Suprapubic skin (tissue), 3 donors: ENCODE measurements at regions not wholly inside any gene's neighbourhood (a gene's known extent, or its start where the extent isn't known, plus 50 kb on each side); places are given as distances from the start of the nearest gene placed in this dataset.

ENCODE experiments used
- EP300 ChIP-seq: sonication (generic); formaldehyde crosslinking; IDR thresholded peaks from one replicate; pipeline ENCODE4 v1.6.1; 2017; ENCODE audit warnings: antibody characterized with exemption
- POLR2A ChIP-seq, 2 donors: fragments of 450-650 bp; IDR thresholded peaks; one replicate each; pipeline ENCODE4 v1.6.1; 2017; ENCODE audit warnings: antibody characterized with exemption in 2 of 2, mild to moderate bottlenecking in 2 of 2, moderate library complexity in 2 of 2
- TF ChIP-seq, protein P1 (sequence below), 2 donors: fragments of 200-600 bp in 1 of 2; fragments of 450-650 bp in 1 of 2; sonication (generic) in 1 of 2; IDR thresholded peaks; one replicate each; pipeline ENCODE4 v1.5.1; 2016 to 2019; ENCODE audit warnings: antibody characterized with exemption in 2 of 2, mild to moderate bottlenecking in 1 of 2, moderate library complexity in 1 of 2

DNA sequence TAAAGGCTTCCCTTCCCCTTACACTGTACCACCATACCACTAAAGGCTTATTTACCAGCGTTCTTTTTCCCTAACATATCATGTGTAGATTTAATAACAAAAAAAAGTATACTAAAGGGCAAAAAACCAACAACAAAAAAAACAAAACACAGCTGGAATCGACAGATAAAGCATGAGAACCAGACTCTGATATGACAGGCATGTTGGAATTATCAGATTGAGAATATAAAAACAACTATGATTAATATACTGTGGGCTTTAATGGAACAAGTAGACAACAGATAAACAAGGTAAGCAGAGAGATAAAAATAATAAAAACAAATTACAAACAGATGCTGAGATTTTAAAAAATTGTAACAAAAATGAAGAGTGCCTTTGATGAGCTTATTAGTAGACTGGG lies 754.1 kb upstream of the MDGA2 start:
- TF ChIP-seq, protein P1, sequence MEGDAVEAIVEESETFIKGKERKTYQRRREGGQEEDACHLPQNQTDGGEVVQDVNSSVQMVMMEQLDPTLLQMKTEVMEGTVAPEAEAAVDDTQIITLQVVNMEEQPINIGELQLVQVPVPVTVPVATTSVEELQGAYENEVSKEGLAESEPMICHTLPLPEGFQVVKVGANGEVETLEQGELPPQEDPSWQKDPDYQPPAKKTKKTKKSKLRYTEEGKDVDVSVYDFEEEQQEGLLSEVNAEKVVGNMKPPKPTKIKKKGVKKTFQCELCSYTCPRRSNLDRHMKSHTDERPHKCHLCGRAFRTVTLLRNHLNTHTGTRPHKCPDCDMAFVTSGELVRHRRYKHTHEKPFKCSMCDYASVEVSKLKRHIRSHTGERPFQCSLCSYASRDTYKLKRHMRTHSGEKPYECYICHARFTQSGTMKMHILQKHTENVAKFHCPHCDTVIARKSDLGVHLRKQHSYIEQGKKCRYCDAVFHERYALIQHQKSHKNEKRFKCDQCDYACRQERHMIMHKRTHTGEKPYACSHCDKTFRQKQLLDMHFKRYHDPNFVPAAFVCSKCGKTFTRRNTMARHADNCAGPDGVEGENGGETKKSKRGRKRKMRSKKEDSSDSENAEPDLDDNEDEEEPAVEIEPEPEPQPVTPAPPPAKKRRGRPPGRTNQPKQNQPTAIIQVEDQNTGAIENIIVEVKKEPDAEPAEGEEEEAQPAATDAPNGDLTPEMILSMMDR (IDR thresholded peaks at IDR 0.05): no peak
- TF ChIP-seq POLR2A (IDR thresholded peaks at IDR 0.05) (no peak), EP300 (no peak)
